GM18508 (cell line): ENCODE measurements at regions not wholly inside any gene's neighbourhood (a gene's known extent, or its start where the extent isn't known, plus 50 kb on each side); places are given as distances from the start of the nearest gene placed in this dataset.

ENCODE experiments used
- ATAC-seq: cut with Tn5 transposase; IDR thresholded peaks from one replicate; pipeline ENCODE4 v1.9.1; 2021; ENCODE audit warnings: moderate number of reproducible peaks; ENCODE audit not compliant: insufficient read depth, unreplicated experiment

DNA sequence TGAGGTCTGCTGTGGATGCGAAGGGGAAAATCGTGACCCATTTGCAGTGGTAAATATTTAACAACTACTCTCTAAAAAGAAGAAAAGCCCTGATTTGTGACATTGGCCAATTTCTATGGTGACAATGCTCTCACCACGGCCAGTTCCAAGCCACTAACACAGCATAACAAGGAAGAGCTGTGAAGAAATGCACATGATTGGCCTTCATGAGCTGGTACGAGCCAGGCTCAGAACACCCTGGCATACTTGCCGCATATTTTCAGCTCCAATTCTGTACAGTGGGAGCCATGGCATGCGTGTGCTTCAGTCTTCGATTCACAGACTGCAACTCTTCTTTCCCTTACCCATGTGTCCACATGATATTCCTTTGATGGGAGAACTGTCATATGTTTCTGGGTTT is 363.9 kb upstream of the CDH5 start:
- ATAC-seq: no peak

DNA sequence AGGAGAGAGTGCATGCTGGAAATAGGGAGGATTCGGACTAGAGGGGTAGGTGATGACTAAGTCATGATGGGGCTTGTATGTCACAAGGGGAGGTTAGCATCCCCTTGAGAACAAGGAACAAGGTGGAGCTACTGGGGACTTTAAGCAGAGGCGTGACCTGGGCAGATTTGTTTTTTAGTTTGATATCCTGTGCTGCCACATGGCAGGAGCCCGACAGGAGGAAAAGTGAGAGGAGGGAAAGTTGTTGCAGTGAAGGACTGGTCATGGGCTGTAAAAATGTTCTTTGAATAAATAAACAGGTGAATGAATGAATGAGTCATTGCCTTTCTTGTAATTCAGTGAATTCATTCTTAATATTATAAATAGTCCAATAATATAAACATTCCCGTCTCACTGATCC is 365.1 kb upstream of the CDH5 start:
- ATAC-seq: no peak

DNA sequence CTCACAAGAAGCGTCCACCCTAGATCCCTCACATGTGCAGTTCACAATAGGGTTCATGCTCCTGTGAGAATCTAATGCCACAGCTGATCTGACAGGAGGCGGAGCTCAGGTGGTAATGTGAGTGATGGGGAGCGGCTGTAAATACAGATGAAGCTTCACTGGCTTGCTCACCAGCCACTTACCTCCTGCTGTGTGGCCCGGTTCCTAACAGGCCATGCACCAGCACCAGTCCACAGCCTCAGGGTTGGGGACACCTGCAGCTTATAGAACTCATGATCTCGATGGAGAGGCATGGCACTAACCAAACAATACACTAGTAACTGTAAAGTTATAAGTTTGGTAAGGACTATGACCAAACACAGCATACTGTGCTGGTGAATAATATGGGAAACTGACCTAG is 368.0 kb upstream of the CDH5 start:
- no peak for ATAC-seq

DNA sequence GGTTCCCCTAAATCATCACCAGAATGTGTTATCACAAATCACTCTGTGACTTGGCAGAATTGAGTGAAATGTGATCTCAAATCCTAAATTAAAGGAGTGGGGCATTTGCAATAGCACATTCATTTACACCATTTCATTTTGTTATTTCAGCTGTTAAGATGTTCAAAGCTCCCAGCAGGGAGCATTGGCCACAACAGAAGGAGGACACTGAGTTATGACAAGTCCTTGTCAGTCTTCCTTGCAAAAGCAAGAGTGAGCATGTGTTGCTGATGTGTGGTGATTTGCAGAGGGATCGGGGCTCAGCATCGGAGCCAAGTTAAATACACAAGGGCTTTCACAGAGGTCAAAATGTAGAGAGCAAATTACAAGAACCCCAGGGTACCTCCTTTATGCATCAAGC is 372.2 kb upstream of the CDH5 start:
- no peak for ATAC-seq

DNA sequence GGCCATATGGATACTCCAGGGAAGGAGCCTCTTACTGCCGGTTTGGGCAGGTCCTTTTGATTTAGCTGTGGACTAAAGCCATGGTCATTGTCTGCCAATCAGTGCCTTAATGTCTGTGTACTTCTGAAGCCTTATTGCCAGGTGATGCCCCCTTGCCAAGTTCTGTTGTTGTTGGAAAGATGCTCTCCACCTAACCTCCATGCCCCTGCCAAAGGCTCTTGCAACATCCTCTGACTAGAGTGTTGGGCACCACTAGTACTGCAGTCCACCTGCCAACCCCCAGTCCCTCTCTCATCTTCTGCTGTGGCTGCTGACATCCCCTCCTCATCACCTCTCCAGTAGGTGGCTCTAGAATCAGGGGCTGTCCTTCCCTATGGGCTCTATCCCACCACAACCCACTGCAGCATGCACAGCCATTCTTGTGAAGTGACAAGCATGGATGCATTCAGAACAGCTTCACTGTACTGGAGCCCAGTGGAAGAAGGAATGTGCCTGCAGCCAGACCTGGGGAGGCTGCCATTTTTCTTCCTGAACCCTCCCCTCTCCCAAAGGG is 375.3 kb upstream of the CDH5 start:
- ATAC-seq: no peak

DNA sequence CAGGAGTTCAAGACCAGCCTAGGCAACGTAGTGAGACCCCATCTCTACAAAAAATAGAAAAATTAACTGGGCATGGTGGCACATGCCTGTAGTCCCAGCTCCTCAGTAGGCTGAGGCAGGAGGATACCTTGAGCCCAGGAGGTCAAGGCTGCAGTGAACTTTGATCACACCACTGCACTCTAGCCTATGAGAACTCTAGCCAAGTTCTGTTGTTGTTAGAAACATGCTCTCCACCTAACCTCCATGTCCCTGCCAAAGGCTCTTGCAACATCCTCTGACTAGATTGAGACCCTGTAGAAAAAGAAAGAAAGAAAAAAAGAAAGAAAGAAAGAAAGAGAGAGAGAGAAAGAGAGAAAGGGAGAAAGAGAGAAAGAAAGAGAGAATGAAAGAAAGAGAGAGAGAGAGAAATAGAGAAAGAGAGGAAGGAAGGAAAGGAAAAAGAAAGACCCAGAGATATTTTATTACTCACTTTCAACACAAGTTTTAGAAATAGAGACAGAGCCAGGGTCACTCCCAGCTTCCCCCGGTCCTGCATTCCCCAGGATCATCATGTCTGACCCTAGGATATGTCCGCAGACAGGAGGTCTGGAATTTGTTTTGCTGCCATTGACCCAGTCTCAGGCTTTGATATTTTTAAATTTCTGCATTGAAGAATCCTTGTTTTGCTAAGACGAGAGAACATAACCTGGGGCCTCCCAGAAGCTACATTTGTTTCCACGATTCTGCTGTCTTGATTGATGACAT is 376.5 kb upstream of the CDH5 start:
- ATAC-seq: no peak

DNA sequence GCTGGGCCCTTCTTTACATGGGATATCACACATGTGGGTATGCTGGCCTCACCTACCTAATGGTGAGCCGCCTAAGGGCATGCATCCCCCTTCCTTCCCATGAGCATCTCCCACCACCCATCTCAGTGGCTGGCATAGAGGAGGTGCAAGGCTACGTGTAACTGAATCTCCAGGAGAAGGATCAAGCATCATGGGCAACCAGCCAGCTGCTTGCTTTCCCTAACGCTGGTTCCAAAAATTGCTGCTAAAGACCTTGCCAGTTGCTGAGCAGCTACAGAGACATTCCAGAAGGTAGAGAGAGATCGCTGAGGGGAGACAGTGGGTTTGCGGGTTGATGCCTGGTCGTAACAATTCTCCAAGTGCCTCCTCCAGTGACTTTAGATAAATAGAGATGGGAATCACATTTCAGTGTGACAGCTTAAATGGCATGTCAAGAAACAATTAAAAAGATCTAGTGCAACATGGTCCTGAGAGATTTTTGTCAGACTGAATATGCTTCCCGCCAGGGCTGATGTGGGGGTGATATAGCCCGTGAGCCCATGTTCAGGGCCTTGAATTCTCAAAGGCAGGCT is 378.4 kb upstream of the CDH5 start:
- ATAC-seq: no peak

DNA sequence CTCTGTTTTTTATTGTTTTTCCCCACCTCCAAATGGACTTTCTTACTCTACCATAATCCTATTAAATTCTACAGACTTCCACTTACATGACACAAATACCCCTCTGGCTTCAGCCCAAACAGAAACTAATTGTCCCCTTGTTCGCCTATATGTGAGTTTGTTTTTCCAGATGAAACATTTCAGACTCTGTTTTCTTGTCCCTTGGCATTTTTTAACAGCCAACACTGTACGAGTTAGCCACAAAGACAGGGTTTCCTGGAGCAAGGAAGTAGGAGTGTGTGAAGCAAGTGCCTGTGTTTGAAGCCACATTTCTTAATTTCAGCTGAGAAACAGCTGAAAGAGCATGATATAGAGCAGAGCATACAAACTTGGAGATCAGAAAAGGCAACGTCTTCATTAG is 382.2 kb upstream of the CDH5 start:
- no peak for ATAC-seq

DNA sequence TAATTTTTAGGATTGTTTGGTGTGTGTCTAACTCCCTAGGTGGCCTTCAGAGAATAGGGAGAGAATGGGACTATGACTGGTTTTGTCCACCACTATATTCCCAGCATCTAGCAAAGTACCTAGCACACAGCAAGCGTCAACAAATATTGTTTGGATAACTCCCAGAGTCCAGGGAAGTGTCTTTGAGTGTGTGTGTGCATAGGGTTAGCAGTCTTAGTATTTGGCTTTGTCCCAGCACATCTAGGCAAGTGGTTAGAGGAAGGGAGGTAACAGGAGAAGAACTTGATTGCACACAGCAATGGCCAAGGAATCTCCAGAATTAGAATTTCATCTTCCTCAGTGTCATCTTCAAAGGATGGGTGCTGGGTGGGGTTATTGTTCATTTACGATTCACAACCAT is 385.4 kb upstream of the CDH5 start:
- ATAC-seq: no peak

DNA sequence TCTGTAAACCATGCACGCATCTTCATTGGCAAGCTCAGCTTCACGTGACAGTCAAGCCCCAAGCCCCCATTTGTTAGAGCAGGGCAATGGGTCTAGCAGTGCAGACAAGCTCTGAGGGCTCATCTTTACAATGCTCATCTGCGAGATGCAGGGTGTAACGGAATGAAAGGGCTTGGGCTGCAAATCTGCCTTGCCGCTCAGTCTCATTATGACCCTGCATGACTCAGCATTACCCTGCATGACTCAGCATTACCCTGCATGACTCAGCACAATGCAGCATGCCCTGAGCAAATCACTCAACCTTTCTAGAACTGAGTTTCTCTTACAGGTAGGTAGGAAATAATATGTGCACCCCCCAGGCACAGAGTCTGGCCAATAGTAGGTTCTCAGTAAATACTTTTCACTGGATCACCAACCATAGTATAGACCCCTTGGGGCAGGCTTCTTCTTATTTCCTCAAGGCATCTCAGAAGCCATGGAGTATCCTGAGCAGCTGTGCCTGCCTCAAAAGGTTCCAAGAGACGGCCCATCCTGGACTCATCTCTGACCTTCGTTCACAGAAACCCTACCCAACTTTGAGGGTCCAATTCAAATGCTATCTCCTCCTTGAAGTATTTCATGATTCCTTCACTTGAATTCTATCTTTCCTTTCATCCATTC is 391.3 kb upstream of the CDH5 start:
- no peak for ATAC-seq

DNA sequence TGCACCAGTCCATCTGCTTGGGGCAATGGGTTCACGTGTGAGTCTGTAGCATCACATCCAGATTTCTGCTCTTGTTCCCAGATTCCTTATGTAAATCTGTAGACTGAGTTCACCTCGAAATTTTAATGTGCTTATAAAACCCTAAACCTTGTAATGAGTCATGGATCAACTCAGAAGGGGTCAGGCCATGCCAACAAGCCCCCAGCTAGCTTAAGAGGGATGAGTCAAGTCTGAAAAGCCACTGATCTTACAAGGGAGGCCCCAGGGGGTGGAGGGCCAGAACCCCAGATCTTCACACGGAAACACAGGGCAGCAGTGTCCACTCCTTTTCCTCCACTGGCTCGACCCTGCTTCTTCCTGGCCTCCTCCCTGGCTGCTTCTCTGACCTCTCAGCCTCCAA is 399.1 kb upstream of the CDH5 start:
- ATAC-seq: no peak

DNA sequence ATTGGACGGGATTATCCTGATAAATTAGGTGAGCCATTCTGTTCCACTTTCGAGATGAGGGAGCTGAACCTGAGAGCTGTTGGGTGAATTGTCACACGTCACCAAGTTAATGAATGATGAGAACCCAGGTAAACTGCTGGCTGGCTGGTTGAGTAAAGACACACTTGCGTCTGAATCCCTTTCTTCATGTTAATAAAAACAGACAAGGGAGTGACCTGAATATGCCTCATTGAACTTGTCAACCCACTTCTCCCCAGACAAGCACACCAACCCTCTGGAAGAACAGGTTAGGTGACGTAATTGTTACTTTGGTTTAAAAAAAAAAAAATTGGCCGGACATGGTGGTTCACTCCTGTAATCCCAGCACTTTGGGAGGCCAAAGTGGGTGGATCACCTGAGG is 400.9 kb upstream of the CDH5 start:
- no peak for ATAC-seq

DNA sequence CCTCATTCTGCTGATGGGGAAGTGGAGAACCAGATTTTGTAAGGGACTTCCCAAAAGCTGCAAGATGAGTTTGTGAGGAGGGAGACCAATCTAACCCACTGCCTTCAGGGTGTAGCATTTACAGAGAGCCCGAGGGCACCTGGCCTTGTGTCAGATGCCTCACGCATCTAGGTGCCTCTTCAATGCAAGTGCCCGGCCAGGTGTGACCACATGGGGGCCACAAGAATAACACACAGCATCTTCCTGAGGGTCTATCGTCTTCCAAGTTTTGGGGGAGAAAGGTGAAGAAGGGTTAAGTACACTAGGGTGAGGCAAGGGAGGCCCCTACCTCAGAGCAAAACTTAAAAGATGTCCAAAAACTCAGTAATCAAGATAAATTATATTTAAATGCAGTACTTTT is 401.7 kb upstream of the CDH5 start:
- ATAC-seq: no peak

DNA sequence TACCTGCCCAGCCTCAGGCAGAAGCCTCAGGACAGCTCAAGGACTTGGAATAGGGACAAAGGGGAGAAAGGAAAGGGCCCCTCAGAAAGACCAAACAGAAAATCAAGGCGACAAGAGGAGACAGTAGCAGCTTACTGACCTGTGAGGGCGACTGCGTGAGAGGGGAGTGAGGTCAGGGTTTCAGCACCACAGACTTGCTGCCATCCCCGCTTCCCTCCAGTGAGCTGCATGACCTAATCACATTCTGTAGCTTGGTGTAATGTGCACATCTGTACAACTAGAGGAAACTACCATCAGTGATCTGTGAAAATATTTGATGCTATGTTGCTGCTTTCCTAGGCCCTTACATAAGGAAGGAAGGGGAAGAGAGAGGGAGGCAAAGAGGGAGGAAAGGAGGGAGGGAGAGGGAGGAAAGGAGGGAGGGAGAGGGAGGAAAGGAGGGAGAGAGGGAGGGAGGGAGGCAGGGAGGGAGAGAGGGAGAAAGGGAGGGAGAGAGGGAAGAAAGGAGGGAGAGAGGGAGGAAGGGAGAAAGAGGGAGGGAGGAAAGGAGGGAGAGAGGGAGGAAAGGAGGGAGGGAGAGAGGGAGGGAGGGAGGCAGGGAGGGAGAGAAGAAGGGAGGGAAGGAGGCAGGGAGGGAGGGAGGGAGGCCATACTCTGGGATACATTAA is 404.9 kb upstream of the CDH5 start:
- no peak for ATAC-seq

DNA sequence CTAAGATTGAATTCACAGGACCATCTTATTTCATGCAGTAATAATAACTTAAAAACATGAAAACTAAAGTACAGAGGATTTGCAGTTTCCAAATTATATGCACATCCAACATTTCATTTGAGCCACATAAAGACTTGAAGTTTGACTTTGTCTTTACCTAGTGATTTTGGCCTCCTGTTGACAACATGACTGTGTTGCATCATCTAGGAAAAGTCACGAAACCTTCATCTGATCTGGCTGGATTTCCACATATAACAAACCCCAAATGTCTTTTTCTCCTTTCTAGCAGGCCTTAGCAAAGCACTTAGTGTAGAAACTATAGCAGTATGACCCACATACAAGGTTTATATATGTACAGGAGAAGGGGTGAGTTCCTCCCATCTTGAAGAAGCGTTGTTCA is 406.5 kb upstream of the CDH5 start:
- no peak for ATAC-seq

DNA sequence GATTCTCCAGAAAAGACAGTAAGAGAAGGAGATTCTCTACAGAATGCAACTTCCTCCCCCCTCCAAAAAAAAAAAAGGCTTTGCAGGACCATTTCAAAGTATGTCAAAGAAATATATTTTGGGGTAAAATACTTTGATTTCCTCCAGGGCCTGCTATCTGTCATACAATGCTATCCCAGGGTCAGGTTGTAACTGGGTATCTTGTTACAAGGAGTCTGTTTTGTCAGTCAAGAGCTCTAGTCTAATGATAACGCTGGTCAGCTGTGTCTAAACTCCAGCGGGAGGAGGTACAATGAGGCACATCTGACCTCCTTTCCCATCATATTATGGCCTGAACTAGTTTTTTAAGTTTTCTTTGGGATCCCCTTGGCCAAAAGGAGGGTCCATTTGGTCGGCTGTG is 408.4 kb upstream of the CDH5 start:
- ATAC-seq: no peak

DNA sequence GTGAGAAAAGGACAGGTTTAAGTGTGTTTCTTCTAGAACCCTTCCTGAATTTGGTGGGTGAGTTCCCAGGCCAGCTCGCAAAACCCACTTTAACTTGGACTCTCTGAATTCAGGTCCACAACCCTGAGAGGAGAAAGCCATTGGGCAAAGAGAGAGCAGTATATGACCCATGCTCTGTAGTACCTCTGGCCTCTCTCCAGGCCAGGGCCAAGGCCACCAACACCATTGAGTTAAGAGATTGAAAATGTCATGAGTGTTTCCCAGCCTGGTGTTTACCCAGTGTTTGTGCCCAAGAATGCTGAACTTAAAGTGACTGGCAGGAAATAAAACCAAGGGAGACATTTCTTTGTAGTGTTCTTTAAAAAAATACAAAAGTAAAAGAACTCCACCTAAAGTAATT is 410.4 kb upstream of the CDH5 start:
- no peak for ATAC-seq

DNA sequence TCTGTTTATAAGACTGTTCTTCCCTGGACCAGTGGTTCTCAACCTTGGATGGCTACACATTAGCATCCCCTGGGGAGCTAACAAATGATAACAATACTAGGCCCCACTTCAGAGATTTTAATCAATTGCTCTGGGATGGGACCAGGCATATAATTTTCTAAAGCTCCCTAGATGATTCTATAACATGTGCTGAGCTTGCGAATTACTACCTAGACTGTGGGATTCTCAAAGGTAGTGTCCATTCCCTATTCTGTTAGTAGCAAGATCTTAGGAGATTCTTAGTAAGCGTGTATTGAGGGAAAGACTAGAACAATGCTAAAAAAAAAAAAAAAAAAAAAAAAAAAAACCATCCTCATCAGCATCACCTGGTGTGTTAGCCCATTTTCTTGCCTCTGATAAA is 412.0 kb upstream of the CDH5 start:
- ATAC-seq: no peak

DNA sequence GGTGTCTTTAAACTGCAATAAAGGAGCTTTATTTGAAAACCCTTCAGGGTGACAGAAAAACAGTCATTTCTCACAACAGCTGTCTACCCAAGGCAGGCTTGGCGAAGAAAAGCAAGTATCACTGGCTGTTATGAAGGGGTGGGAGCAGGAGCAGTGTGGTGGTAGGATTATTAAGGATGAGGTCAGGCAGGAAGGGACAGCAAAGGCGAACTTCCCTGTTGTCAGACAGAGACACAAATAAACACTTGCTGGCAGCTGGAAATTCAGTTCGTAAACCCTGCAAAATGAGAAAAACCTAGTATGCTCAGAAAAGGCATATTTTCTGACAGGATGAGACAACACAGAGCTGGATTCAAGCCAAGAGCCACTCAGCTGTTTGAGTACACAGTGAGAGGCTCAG is 416.3 kb upstream of the CDH5 start:
- no peak for ATAC-seq

DNA sequence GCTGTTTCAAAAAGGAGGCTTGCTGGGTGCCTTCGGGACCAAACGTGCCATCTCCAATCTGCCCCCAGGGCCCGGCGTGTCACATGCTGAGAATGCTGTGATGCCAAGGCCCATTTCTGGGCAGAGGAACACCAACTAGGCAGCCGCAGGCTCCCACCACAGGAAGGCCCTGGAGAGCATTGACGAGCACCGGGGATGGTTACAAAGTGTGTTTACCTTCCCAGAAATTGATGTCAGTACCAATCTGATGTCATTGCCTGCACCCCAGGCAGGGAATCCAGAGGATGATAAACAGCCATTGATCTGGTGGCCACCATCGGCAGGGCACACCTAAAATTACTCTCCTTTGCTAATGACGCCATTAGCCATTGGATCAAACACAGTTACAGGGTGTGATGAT is 418.1 kb upstream of the CDH5 start:
- ATAC-seq: no peak

DNA sequence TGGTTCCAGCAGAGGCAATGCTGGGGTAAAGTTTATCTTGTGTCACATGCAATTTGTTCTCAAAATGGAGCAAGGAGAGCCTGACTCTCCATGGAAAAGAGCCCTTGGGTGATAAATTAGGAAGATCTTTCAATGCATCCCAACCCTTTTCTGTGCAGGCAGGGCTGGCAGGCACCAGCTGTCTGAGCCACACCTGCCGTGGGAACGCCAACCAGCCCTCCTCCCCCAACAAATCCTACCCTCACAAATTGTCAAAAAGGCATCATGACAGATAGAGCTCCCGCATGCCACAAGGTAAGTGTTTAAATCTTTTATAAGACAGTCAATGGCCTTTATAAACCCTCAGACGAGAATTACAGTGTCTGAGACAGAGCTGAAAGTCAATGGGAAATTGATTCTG is 418.5 kb upstream of the CDH5 start:
- ATAC-seq: no peak
